H1 (cell line): ENCODE measurements at regions not wholly inside any gene's neighbourhood (a gene's known extent, or its start where the extent isn't known, plus 50 kb on each side); places are given as distances from the start of the nearest gene placed in this dataset.

Source experiments
- CTCF ChIA-PET: fragments of 300-600 bp; sonication (Branson Sonifier 250); formaldehyde crosslinking; loops from one replicate; lab custom pipeline; 2021; ENCODE audit not compliant: partially characterized antibody; lab: Charles Lee
- POLR2A ChIA-PET: fragments of 300-600 bp; sonication (Branson Sonifier 250); formaldehyde crosslinking; loops from one replicate; lab custom pipeline; 2021; ENCODE audit warnings: inconsistent platforms; ENCODE audit not compliant: partially characterized antibody; lab: Charles Lee
- DNase-seq, 2 experiments: peaks; one replicate each; pipeline versions ENCODE4 v3.0.0 to v3.0.0-alpha.2; 2010 to 2022; ENCODE audit warnings: low spot score in 2 of 2, low read depth in 1 of 2, mixed read lengths in 1 of 2
- FAIRE-seq: peaks from 2 replicates; lab custom pipeline; 2011; peaks lifted over from hg19 to GRCh38; lab: Jason Lieb, UNC
- H2AFZ ChIP-seq: 2 replicates; pipeline ENCODE4 v1.8.1; 2012; ENCODE audit warnings: low read length, inconsistent platforms
- H2AK5ac ChIP-seq: 2 replicates; pipeline ENCODE4 v1.6.1; 2013; ENCODE audit warnings: low read depth, low read length
- H2BK120ac ChIP-seq: replicated peaks from 2 replicates; pipeline ENCODE3; 2013; ENCODE audit warnings: low read depth, low read length, inconsistent platforms
- H2BK12ac ChIP-seq: 2 replicates; pipeline ENCODE4 v1.6.1; 2013; ENCODE audit warnings: low read depth, low read length
- H2BK15ac ChIP-seq: 2 replicates; pipeline ENCODE4 v1.6.1; 2013; ENCODE audit warnings: low read length
- H2BK20ac ChIP-seq: 2 replicates; pipeline ENCODE4 v1.6.1; 2013; ENCODE audit warnings: low read length
- H2BK5ac ChIP-seq: 2 replicates; pipeline ENCODE4 v1.6.1; 2013; ENCODE audit warnings: low read depth, low read length
- H3K14ac ChIP-seq: 2 replicates; pipeline ENCODE4 v1.6.1; 2013; ENCODE audit warnings: inconsistent platforms; ENCODE audit not compliant: insufficient read length
- H3K18ac ChIP-seq: 2 replicates; pipeline ENCODE4 v1.6.1; 2013; ENCODE audit warnings: low read length; ENCODE audit errors: extremely low read depth
- H3K23ac ChIP-seq: 2 replicates; pipeline ENCODE4 v1.6.1; 2013; ENCODE audit warnings: inconsistent platforms; ENCODE audit not compliant: insufficient read length
- H3K23me2 ChIP-seq: 2 replicates; pipeline ENCODE4 v1.6.1; 2013; ENCODE audit warnings: low read depth, low read length
- H3K27ac ChIP-seq: 2 replicates; pipeline ENCODE4 v1.6.1; 2011; ENCODE audit warnings: low read depth, low read length, inconsistent platforms
- H3K27me3 ChIP-seq, 4 experiments: replicated peaks in 1 of 4; 1 replicate in 1 of 4; 2 replicates in 3 of 4; pipeline versions ENCODE4 v1.6.1 to v1.8.1; 2011 to 2013; ENCODE audit warnings: low read length in 3 of 4, mild to moderate bottlenecking in 3 of 4, inconsistent platforms in 2 of 4, mixed read lengths in 2 of 4, moderate library complexity in 1 of 4; ENCODE audit not compliant: control insufficient read depth in 3 of 4, insufficient read depth in 3 of 4; ENCODE audit errors: extremely low read depth in 1 of 4
- H3K36me3 ChIP-seq, 4 experiments: 2 replicates each; pipeline versions ENCODE4 v1.6.1 to v1.8.1; 2011 to 2013; ENCODE audit warnings: mild to moderate bottlenecking in 4 of 4, low read length in 3 of 4, moderate library complexity in 2 of 4, control low read depth in 1 of 4, inconsistent platforms in 1 of 4; ENCODE audit not compliant: insufficient read depth in 4 of 4, control insufficient read depth in 2 of 4
- H3K4ac ChIP-seq: replicated peaks from 2 replicates; pipeline ENCODE3; 2013; ENCODE audit warnings: low read length, low read depth, mixed read lengths, inconsistent platforms; ENCODE audit not compliant: insufficient read length
- H3K4me1 ChIP-seq, 4 experiments: replicated peaks in 1 of 4; 1 replicate in 1 of 4; 2 replicates in 3 of 4; pipeline versions ENCODE4 v1.6.1 to v1.8.1; 2011 to 2013; ENCODE audit warnings: low read length in 3 of 4, inconsistent platforms in 2 of 4, mixed read lengths in 1 of 4; ENCODE audit not compliant: insufficient read depth in 4 of 4, control insufficient read depth in 3 of 4
- H3K4me2 ChIP-seq, 2 experiments: 2 replicates each; pipeline versions ENCODE4 v1.6.1 to v1.8.1; 2011 to 2013; ENCODE audit warnings: low read depth in 2 of 2, low read length in 2 of 2, control low read depth in 1 of 2, inconsistent platforms in 1 of 2, mild to moderate bottlenecking in 1 of 2; ENCODE audit not compliant: insufficient read depth in 1 of 2
- H3K4me3 ChIP-seq, 4 experiments: fragments of 200-600, 300-600 bp in 1 of 4; sonication (generic), shearing (Covaris generic), sonication (Bioruptor Twin) in 1 of 4; 2 replicates each; pipeline versions ENCODE4 v1.5.1 to v1.8.1; 2011 to 2016; ENCODE audit warnings: low read length in 4 of 4, low read depth in 3 of 4, control low read depth in 2 of 4, inconsistent platforms in 2 of 4, mild to moderate bottlenecking in 2 of 4, mixed read lengths in 1 of 4, moderate library complexity in 1 of 4; ENCODE audit not compliant: insufficient read depth in 2 of 4; ENCODE audit errors: extremely low read depth in 1 of 4
- H3K56ac ChIP-seq: replicated peaks from 2 replicates; pipeline ENCODE3; 2013; ENCODE audit warnings: low read depth, mild to moderate bottlenecking, mixed read lengths, low read length, inconsistent platforms; ENCODE audit not compliant: insufficient read length
- H3K79me1 ChIP-seq: 2 replicates; pipeline ENCODE4 v1.6.1; 2013; ENCODE audit warnings: low read depth, low read length, control low read depth
- H3K79me2 ChIP-seq, 2 experiments: 2 replicates each; pipeline versions ENCODE4 v1.6.1 to v1.8.1; 2012 to 2013; ENCODE audit warnings: low read length in 2 of 2, mild to moderate bottlenecking in 2 of 2, inconsistent platforms in 1 of 2; ENCODE audit not compliant: insufficient read depth in 2 of 2, control insufficient read depth in 1 of 2
- H3K9ac ChIP-seq, 4 experiments: replicated peaks in 1 of 4; 1 replicate in 1 of 4; 2 replicates in 3 of 4; pipeline versions ENCODE4 v1.6.1 to v1.8.1; 2011 to 2013; ENCODE audit warnings: low read depth in 3 of 4, low read length in 3 of 4, control low read depth in 2 of 4, mild to moderate bottlenecking in 2 of 4, moderate library complexity in 2 of 4, inconsistent platforms in 1 of 4; ENCODE audit errors: extremely low read depth in 1 of 4
- H3K9me3 ChIP-seq, 2 experiments: 2 replicates each; pipeline versions ENCODE4 v1.6.1 to v1.8.1; 2012 to 2013; ENCODE audit warnings: mild to moderate bottlenecking in 2 of 2, moderate library complexity in 2 of 2, control low read depth in 1 of 2, inconsistent platforms in 1 of 2, low read depth in 1 of 2, low read length in 1 of 2, mixed read lengths in 1 of 2; ENCODE audit not compliant: insufficient read depth in 2 of 2
- H4K20me1 ChIP-seq, 2 experiments: replicated peaks in 1 of 2; 2 replicates each; pipeline versions ENCODE3 to v1.8.1; 2011 to 2013; ENCODE audit warnings: inconsistent platforms in 2 of 2, low read length in 2 of 2, mild to moderate bottlenecking in 1 of 2; ENCODE audit not compliant: insufficient read depth in 2 of 2, control insufficient read depth in 1 of 2
- H4K5ac ChIP-seq: 2 replicates; pipeline ENCODE4 v1.6.1; 2013; ENCODE audit warnings: low read length, low read depth, mixed read lengths, inconsistent platforms; ENCODE audit not compliant: insufficient read length
- H4K8ac ChIP-seq: 2 replicates; pipeline ENCODE4 v1.8.0; 2013; ENCODE audit warnings: mild to moderate bottlenecking, moderate library complexity, low read length, inconsistent platforms; ENCODE audit not compliant: insufficient read depth; ENCODE audit errors: extremely low read depth
- H4K91ac ChIP-seq: replicated peaks from 2 replicates; pipeline ENCODE3; 2013; ENCODE audit warnings: low read length, mixed read lengths, inconsistent platforms; ENCODE audit not compliant: insufficient read length
- ASH2L ChIP-seq: fragments of 200-600, 300-600 bp; sonication (generic); IDR thresholded peaks from one replicate; pipeline ENCODE4 v1.7.1; 2017; ENCODE audit warnings: low read length
- BCL11A ChIP-seq, 2 experiments: IDR thresholded peaks; one replicate each; pipeline ENCODE4 v1.6.1; 2011; ENCODE audit warnings: low read depth in 2 of 2, low read length in 2 of 2, mild to moderate bottlenecking in 2 of 2
- E2F6 ChIP-seq: IDR thresholded peaks from 2 replicates; pipeline ENCODE4 v1.6.1; 2012; ENCODE audit warnings: inconsistent platforms
- EZH2 ChIP-seq: fragments of 200-600 bp; sonication (generic); IDR thresholded peaks from 2 replicates; pipeline ENCODE4 v1.7.1; 2012; ENCODE audit warnings: low read depth, mild to moderate bottlenecking, moderate library complexity, low read length, inconsistent platforms; ENCODE audit not compliant: severe bottlenecking
- KDM1A ChIP-seq: fragments of 200-600, 300-600 bp; sonication (generic); IDR thresholded peaks from 2 replicates; pipeline ENCODE4 v1.7.1; 2016; ENCODE audit warnings: mild to moderate bottlenecking, low read length, borderline replicate concordance
- KDM4A ChIP-seq: IDR thresholded peaks from one replicate; pipeline ENCODE4 v1.7.1; 2012; ENCODE audit warnings: low read depth, mild to moderate bottlenecking, moderate library complexity, low read length, inconsistent platforms; ENCODE audit not compliant: severe bottlenecking
- MAFK ChIP-seq: IDR thresholded peaks from 2 replicates; pipeline ENCODE4 v1.6.1; 2012; ENCODE audit warnings: low read depth, mild to moderate bottlenecking, improper control_type of control experiment, low read length
- PHF8 ChIP-seq: fragments of 200-600 bp; sonication (generic); conservative IDR thresholded peaks from 2 replicates; pipeline ENCODE4 v1.7.1; 2012; ENCODE audit warnings: low read depth, mild to moderate bottlenecking, inconsistent platforms, low read length, moderate library complexity
- RNF2 ChIP-seq: fragments of 200-900, 300-1000 bp; sonication (generic); IDR thresholded peaks from 2 replicates; pipeline ENCODE4 v1.7.1; 2016; ENCODE audit warnings: borderline replicate concordance, low read depth, mild to moderate bottlenecking, antibody characterized with exemption, low read length; ENCODE audit not compliant: poor library complexity, severe bottlenecking; ENCODE audit errors: missing control alignments
- RXRA ChIP-seq: IDR thresholded peaks from 2 replicates; pipeline ENCODE4 v1.6.1; 2011; ENCODE audit warnings: low read depth, mild to moderate bottlenecking, low read length, moderate library complexity; ENCODE audit not compliant: insufficient read depth
- SIRT6 ChIP-seq: IDR thresholded peaks from one replicate; pipeline ENCODE4 v1.7.1; 2012; ENCODE audit warnings: low read length, inconsistent platforms
- SRF ChIP-seq: IDR thresholded peaks from 2 replicates; pipeline ENCODE4 v1.6.1; 2011; ENCODE audit warnings: mild to moderate bottlenecking, low read depth, low read length, moderate library complexity
- TAF7 ChIP-seq: optimal IDR thresholded peaks from 2 replicates; pipeline ENCODE3; 2011; ENCODE audit warnings: low read depth, mild to moderate bottlenecking, inconsistent platforms, low read length, moderate library complexity, borderline replicate concordance
- TBP ChIP-seq: IDR thresholded peaks from 2 replicates; pipeline ENCODE4 v1.6.1; 2011; ENCODE audit warnings: low read depth, low read length, improper control_type of control experiment
- WGBS, 2 experiments: shearing (Covaris generic) in 1 of 2; methylation state at CpG; one replicate each; pipeline versions ENCODE4 v1.1.6 to v1.1.7; 2013 to 2015; ENCODE audit warnings: low lambda C conversion rate in 2 of 2, mixed read lengths in 2 of 2, inconsistent platforms in 1 of 2, low coverage in 1 of 2, missing lambda C conversion rate in 1 of 2; ENCODE audit not compliant: insufficient replicate concordance in 2 of 2, insufficient coverage in 1 of 2, insufficient read length in 1 of 2; ENCODE audit errors: extremely low coverage in 1 of 2, missing lambda C conversion rate in 1 of 2; 5-methylcytosine and 5-hydroxymethylcytosine counted together

- Histone ChIP-seq H2BK120ac (no peak overlapping the region), H3K14ac (no peak overlapping the region), H4K5ac (no peak overlapping the region), H2BK20ac (no peak overlapping the region), H2AFZ (no peak overlapping the region), H3K4me3 (no peak overlapping the region), H2BK12ac (no peak overlapping the region), H3K4me2 (no peak overlapping the region), H3K36me3 (no peaks in the 10 kb centered on the region), H4K20me1 (no peaks in the 10 kb centered on the region), H3K56ac (no peak overlapping the region), H2AK5ac (no peak overlapping the region; the same call in 1 of the 2 replicates), H3K18ac (no peak overlapping the region), H2BK5ac (no peak overlapping the region), H2BK15ac (no peak overlapping the region), H3K9ac (no peak overlapping the region), H3K4me1 (peaks cover 0 to 9% (median 1%) of the 10 kb centered on the region in 4 experiments; a peak in 3 of 7 replicates), H3K23ac (no peak overlapping the region), H3K27ac (no peak overlapping the region), H3K23me2 (no peaks in the 10 kb centered on the region), H3K27me3 (no peaks in the 10 kb centered on the region), H4K8ac (no peak overlapping the region), H3K9me3 (peaks cover 5 to 8% of the 10 kb centered on the region in 2 experiments; a peak in 3 of 4 replicates), H3K4ac (no peak overlapping the region), H3K79me2 (no peaks in the 10 kb centered on the region), H4K91ac (no peak overlapping the region), H3K79me1 (no peaks in the 10 kb centered on the region)
- DNase-seq (no peak), FAIRE-seq (no peak)
- CTCF ChIA-PET = interaction anchor here (0.9 to 1.2 kb wide), 3 partner anchors 15 to 20 kb away, joined by 3 to 5 read pairs (median 4); no protein-coding TSS in a partner anchor
- WGBS, 2 experiments = 75% methylated on average over 2 of the region's 2 CpGs; no CpG with 5 or more reads in 1 of the 2 experiments
- TF ChIP-seq EZH2 (no peak), PHF8 (no peak), TAF7 (no peak), SRF (no peak), BCL11A (IDR thresholded peaks at IDR 0.05; ENCODE audit: low read depth in 2 of 2, low read length in 2 of 2) (no peak), E2F6 (no peak), MAFK (no peak), TBP (no peak), RXRA (no peak), KDM4A (no peak), ASH2L (no peak), SIRT6 (no peak), RNF2 (no peak), KDM1A (no peak)
- POLR2A ChIA-PET = no interaction called here
Observed at GRCh38 chr18:3392467-3392855, 57.5 kb upstream of the TGIF1 start.
